Neural cell (in vitro differentiated cells): ENCODE measurements at regions not wholly inside any gene's neighbourhood (a gene's known extent, or its start where the extent isn't known, plus 50 kb on each side); places are given as distances from the start of the nearest gene placed in this dataset.

ENCODE experiments used
- H2AFZ ChIP-seq: fragments of 200-600, 300-800 bp; sonication (generic), shearing (Covaris generic); 2 replicates; pipeline ENCODE4 v1.6.0; 2014; ENCODE audit warnings: low read depth, mild to moderate bottlenecking, antibody characterized with exemption, low read length, moderate library complexity
- H3F3A ChIP-seq: fragments of 200-600 bp; shearing (Covaris generic); 2 replicates; pipeline ENCODE4 v1.6.1; 2016; ENCODE audit warnings: mild to moderate bottlenecking, moderate library complexity, mixed read lengths, antibody characterized with exemption, low read length; ENCODE audit not compliant: insufficient read depth, poor library complexity, severe bottlenecking
- H3K27ac ChIP-seq: fragments of 200-600, 300-800 bp; sonication (generic), shearing (Covaris generic); 2 replicates; pipeline ENCODE4 v1.5.1; 2014; ENCODE audit warnings: mild to moderate bottlenecking, low read length, moderate library complexity
- H3K27me3 ChIP-seq: fragments of 300-800, 200-600 bp; sonication (generic), shearing (Covaris generic); 2 replicates; pipeline ENCODE4 v1.6.0; 2014; ENCODE audit warnings: mild to moderate bottlenecking, low read depth, low read length, moderate library complexity; ENCODE audit not compliant: insufficient read depth
- H3K36me3 ChIP-seq: fragments of 300-800, 200-600 bp; sonication (generic), shearing (Covaris generic); 2 replicates; pipeline ENCODE4 v1.5.1; 2014; ENCODE audit warnings: mild to moderate bottlenecking, antibody characterized with exemption, low read length, moderate library complexity; ENCODE audit not compliant: insufficient read depth
- H3K4me2 ChIP-seq: fragments of 300-800, 200-600 bp; sonication (generic), shearing (Covaris generic); 2 replicates; pipeline ENCODE4 v1.6.0; 2014; ENCODE audit warnings: mild to moderate bottlenecking, low read length
- H3K4me3 ChIP-seq: fragments of 300-800, 200-600 bp; sonication (generic), shearing (Covaris generic); 2 replicates; pipeline ENCODE4 v1.5.1; 2014; ENCODE audit warnings: mild to moderate bottlenecking, low read length, moderate library complexity
- H3K79me2 ChIP-seq: fragments of 200-600 bp; shearing (Covaris generic); replicated peaks from 2 replicates; pipeline ENCODE4 v1.6.0; 2014; ENCODE audit warnings: mild to moderate bottlenecking, low read length, moderate library complexity; ENCODE audit not compliant: insufficient read depth
- H3K9ac ChIP-seq: fragments of 300-800, 200-600 bp; sonication (generic), shearing (Covaris generic); 2 replicates; pipeline ENCODE4 v1.6.1; 2016; ENCODE audit warnings: mild to moderate bottlenecking, low read length, mixed read lengths
- H3K9me2 ChIP-seq: fragments of 200-600 bp; shearing (Covaris generic); 2 replicates; pipeline ENCODE4 v1.6.1; 2016; ENCODE audit warnings: mild to moderate bottlenecking, low read length, mixed read lengths; ENCODE audit not compliant: insufficient read depth
- H3K9me3 ChIP-seq: fragments of 200-600, 300-800 bp; sonication (generic), shearing (Covaris generic); 2 replicates; pipeline ENCODE4 v1.6.1; 2016; ENCODE audit warnings: mild to moderate bottlenecking, mixed run types, low read length, moderate library complexity, mixed read lengths
- H4K20me1 ChIP-seq: fragments of 200-600 bp; shearing (Covaris generic); 2 replicates; pipeline ENCODE4 v1.6.1; 2016; ENCODE audit warnings: mild to moderate bottlenecking, mixed run types; ENCODE audit not compliant: insufficient read depth
- EP300 ChIP-seq: fragments of 450-650 bp; conservative IDR thresholded peaks from 2 replicates; pipeline ENCODE4 v1.6.1; 2014; ENCODE audit warnings: antibody characterized with exemption, mild to moderate bottlenecking, moderate library complexity; ENCODE audit not compliant: poor library complexity, severe bottlenecking
- EZH2 ChIP-seq: fragments of 200-600, 300-800 bp; shearing (Covaris generic), sonication (generic); IDR thresholded peaks from 2 replicates; pipeline ENCODE4 v1.6.1; 2014; ENCODE audit warnings: antibody characterized with exemption, low read length, borderline replicate concordance, mild to moderate bottlenecking; ENCODE audit not compliant: insufficient read depth, poor library complexity, severe bottlenecking
- MXI1 ChIP-seq: fragments of 450-650 bp; conservative IDR thresholded peaks from 2 replicates; pipeline ENCODE4 v1.6.1; 2014; ENCODE audit warnings: antibody characterized with exemption, mild to moderate bottlenecking; ENCODE audit not compliant: poor library complexity, severe bottlenecking
- POLR2AphosphoS5 ChIP-seq: IDR thresholded peaks from 2 replicates; pipeline ENCODE4 v1.6.1; 2012
- RAD21 ChIP-seq: fragments of 450-650 bp; conservative IDR thresholded peaks from 2 replicates; pipeline ENCODE4 v1.6.1; 2014; ENCODE audit warnings: antibody characterized with exemption, mild to moderate bottlenecking, moderate library complexity
- SMC3 ChIP-seq: fragments of 450-650 bp; conservative IDR thresholded peaks from 2 replicates; pipeline ENCODE4 v1.6.1; 2014; ENCODE audit warnings: antibody characterized with exemption, mild to moderate bottlenecking, moderate library complexity; ENCODE audit not compliant: poor library complexity
- TAF1 ChIP-seq: IDR thresholded peaks from 2 replicates; pipeline ENCODE4 v1.6.1; 2012; ENCODE audit warnings: low read depth
- TF ChIP-seq, protein P1 (sequence below): IDR thresholded peaks from 2 replicates; pipeline ENCODE4 v1.6.1; 2012; ENCODE audit warnings: borderline replicate concordance
- TF ChIP-seq, protein P2 (sequence below): fragments of 450-650 bp; IDR thresholded peaks from 2 replicates; pipeline ENCODE4 v1.5.1; 2014; ENCODE audit warnings: antibody characterized with exemption, mild to moderate bottlenecking, moderate library complexity; ENCODE audit not compliant: poor library complexity, severe bottlenecking

- H3K9me3 ChIP-seq = no peaks in the 10 kb centered on the region
- H3K9ac ChIP-seq = no peak overlapping the region
- TF ChIP-seq POLR2AphosphoS5 = no peak
- no peak for TF ChIP-seq EP300
- no peak for TF ChIP-seq SMC3
- no peak for TF ChIP-seq EZH2
- no peak for TF ChIP-seq TAF1
- TF ChIP-seq RAD21 = no peak
- TF ChIP-seq, protein P1, sequence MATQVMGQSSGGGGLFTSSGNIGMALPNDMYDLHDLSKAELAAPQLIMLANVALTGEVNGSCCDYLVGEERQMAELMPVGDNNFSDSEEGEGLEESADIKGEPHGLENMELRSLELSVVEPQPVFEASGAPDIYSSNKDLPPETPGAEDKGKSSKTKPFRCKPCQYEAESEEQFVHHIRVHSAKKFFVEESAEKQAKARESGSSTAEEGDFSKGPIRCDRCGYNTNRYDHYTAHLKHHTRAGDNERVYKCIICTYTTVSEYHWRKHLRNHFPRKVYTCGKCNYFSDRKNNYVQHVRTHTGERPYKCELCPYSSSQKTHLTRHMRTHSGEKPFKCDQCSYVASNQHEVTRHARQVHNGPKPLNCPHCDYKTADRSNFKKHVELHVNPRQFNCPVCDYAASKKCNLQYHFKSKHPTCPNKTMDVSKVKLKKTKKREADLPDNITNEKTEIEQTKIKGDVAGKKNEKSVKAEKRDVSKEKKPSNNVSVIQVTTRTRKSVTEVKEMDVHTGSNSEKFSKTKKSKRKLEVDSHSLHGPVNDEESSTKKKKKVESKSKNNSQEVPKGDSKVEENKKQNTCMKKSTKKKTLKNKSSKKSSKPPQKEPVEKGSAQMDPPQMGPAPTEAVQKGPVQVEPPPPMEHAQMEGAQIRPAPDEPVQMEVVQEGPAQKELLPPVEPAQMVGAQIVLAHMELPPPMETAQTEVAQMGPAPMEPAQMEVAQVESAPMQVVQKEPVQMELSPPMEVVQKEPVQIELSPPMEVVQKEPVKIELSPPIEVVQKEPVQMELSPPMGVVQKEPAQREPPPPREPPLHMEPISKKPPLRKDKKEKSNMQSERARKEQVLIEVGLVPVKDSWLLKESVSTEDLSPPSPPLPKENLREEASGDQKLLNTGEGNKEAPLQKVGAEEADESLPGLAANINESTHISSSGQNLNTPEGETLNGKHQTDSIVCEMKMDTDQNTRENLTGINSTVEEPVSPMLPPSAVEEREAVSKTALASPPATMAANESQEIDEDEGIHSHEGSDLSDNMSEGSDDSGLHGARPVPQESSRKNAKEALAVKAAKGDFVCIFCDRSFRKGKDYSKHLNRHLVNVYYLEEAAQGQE = no peak
- no peak for TF ChIP-seq MXI1
- TF ChIP-seq, protein P2, sequence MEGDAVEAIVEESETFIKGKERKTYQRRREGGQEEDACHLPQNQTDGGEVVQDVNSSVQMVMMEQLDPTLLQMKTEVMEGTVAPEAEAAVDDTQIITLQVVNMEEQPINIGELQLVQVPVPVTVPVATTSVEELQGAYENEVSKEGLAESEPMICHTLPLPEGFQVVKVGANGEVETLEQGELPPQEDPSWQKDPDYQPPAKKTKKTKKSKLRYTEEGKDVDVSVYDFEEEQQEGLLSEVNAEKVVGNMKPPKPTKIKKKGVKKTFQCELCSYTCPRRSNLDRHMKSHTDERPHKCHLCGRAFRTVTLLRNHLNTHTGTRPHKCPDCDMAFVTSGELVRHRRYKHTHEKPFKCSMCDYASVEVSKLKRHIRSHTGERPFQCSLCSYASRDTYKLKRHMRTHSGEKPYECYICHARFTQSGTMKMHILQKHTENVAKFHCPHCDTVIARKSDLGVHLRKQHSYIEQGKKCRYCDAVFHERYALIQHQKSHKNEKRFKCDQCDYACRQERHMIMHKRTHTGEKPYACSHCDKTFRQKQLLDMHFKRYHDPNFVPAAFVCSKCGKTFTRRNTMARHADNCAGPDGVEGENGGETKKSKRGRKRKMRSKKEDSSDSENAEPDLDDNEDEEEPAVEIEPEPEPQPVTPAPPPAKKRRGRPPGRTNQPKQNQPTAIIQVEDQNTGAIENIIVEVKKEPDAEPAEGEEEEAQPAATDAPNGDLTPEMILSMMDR = no peak
- H4K20me1 ChIP-seq = no peaks in the 10 kb centered on the region
- H3K27me3 ChIP-seq = no peaks in the 10 kb centered on the region
- H2AFZ ChIP-seq = no peak overlapping the region
- H3F3A ChIP-seq = no peaks in the 10 kb centered on the region
- no peaks in the 10 kb centered on the region for H3K9me2 ChIP-seq
- H3K79me2 ChIP-seq = no peaks in the 10 kb centered on the region
- H3K4me2 ChIP-seq = no peak overlapping the region
- no peak overlapping the region for H3K27ac ChIP-seq
- H3K36me3 ChIP-seq = no peaks in the 10 kb centered on the region
- no peak overlapping the region for H3K4me3 ChIP-seq
Measured at GRCh38 chr5:104312481-104312880, 749.9 kb upstream of the NUDT12 start.

GRCh38 chr5:104305602-104306001 lies 743.0 kb upstream of the NUDT12 start:
- Histone ChIP-seq H3K27me3 (no peaks in the 10 kb centered on the region), H3K4me3 (no peak overlapping the region)
- TF ChIP-seq MXI1 = no peak
- no peak for TF ChIP-seq RAD21
- TF ChIP-seq, protein P1 = no peak
- no peak for TF ChIP-seq POLR2AphosphoS5
- TF ChIP-seq, protein P2 = no peak
- TF ChIP-seq TAF1 = no peak
- TF ChIP-seq EZH2 = no peak
- TF ChIP-seq SMC3 = no peak
- TF ChIP-seq EP300 = no peak

More at GRCh38 chr5:104305602-104306001, 743.0 kb upstream of the NUDT12 start:
- H3K9ac ChIP-seq = no peak overlapping the region
- no peaks in the 10 kb centered on the region for H3K9me2 ChIP-seq
- H3K27ac ChIP-seq = no peak overlapping the region
- H4K20me1 ChIP-seq = no peaks in the 10 kb centered on the region
- H3F3A ChIP-seq = no peaks in the 10 kb centered on the region
- H3K79me2 ChIP-seq = no peaks in the 10 kb centered on the region
- H3K9me3 ChIP-seq = no peaks in the 10 kb centered on the region
- no peak overlapping the region for H3K4me2 ChIP-seq
- H2AFZ ChIP-seq = no peak overlapping the region
- H3K36me3 ChIP-seq = no peaks in the 10 kb centered on the region
